ENCODE measurements at regions not wholly inside any gene's neighbourhood (a gene's known extent, or its start where the extent isn't known, plus 50 kb on each side); places are given as distances from the start of the nearest gene placed in this dataset.

DNA sequence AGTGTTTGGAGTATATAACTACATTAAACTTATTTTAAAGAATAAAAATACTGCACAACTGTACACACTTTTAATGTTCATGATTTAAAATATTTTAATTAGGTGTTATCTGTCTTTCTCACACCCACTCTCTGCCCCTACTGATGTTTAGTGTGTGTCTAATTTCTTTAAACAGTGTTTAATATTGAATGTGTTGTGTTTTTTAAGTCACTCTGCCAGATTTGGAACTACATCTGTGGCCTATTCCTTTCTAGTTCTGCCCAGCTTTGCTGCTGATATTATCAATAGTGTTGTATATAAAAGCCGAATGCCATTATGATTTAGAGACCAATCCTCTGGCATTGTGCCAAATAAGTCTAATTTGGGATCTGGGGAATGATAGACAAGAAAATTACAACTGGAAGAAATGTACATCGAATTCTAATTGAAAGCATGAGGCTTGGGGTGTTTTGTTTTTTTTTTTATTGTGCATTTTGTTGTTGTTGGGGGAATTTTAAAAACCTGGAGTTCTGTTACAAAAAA lies 398.0 kb downstream of the CPS1 start:
- TF ChIP-seq POLR2A (IDR thresholded peaks at IDR 0.05; ENCODE audit: extremely low read depth, insufficient read length) (no peak), MYC (IDR thresholded peaks at IDR 0.05; ENCODE audit: low read depth, low read length) (no peak)
- TF ChIP-seq, protein P1, sequence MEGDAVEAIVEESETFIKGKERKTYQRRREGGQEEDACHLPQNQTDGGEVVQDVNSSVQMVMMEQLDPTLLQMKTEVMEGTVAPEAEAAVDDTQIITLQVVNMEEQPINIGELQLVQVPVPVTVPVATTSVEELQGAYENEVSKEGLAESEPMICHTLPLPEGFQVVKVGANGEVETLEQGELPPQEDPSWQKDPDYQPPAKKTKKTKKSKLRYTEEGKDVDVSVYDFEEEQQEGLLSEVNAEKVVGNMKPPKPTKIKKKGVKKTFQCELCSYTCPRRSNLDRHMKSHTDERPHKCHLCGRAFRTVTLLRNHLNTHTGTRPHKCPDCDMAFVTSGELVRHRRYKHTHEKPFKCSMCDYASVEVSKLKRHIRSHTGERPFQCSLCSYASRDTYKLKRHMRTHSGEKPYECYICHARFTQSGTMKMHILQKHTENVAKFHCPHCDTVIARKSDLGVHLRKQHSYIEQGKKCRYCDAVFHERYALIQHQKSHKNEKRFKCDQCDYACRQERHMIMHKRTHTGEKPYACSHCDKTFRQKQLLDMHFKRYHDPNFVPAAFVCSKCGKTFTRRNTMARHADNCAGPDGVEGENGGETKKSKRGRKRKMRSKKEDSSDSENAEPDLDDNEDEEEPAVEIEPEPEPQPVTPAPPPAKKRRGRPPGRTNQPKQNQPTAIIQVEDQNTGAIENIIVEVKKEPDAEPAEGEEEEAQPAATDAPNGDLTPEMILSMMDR (IDR thresholded peaks at IDR 0.05; ENCODE audit: low read depth, low read length) = no peak
- TF ChIP-seq, protein P2, sequence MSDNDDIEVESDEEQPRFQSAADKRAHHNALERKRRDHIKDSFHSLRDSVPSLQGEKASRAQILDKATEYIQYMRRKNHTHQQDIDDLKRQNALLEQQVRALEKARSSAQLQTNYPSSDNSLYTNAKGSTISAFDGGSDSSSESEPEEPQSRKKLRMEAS (IDR thresholded peaks at IDR 0.05; ENCODE audit: low read depth, low read length) = no peak

All from NB4 (cell line).